AG04450 (cell line): ENCODE measurements at regions not wholly inside any gene's neighbourhood (a gene's known extent, or its start where the extent isn't known, plus 50 kb on each side); places are given as distances from the start of the nearest gene placed in this dataset.

ENCODE experiments used
- CTCF ChIA-PET: fragments of 300-600, 350-600 bp; formaldehyde crosslinking; extraction: SDS; loops from one replicate; lab custom pipeline; 2022; ENCODE audit warnings: antibody characterized with exemption, inconsistent platforms; lab: Charles Lee
- POLR2A ChIA-PET: fragments of 350-600 bp; formaldehyde crosslinking; extraction: SDS; loops from one replicate; lab custom pipeline; 2021; ENCODE audit warnings: antibody characterized with exemption, inconsistent platforms; lab: Yijun Ruan, JAX
- DNase-seq: peaks from one replicate; pipeline ENCODE4 v3.0.0-alpha.2; 2011; ENCODE audit warnings: low read depth, low spot score
- H3K27ac ChIP-seq: one replicate; pipeline ENCODE4 v1.5.1; 2012; ENCODE audit warnings: low read depth, low read length, control low read depth
- H3K27me3 ChIP-seq: one replicate; pipeline ENCODE4 v1.6.0; 2012; ENCODE audit warnings: low read length; ENCODE audit not compliant: control insufficient read depth, insufficient read depth
- H3K4me3 ChIP-seq: 2 replicates; pipeline ENCODE4 v1.5.1; 2011; ENCODE audit warnings: mild to moderate bottlenecking, low read depth, low read length, control low read depth
- H3K9me3 ChIP-seq: 2 replicates; pipeline ENCODE4 v1.5.1; 2012; ENCODE audit warnings: low read length; ENCODE audit not compliant: control insufficient read depth, insufficient read depth
- TF ChIP-seq, protein P1 (sequence below): IDR thresholded peaks from 2 replicates; pipeline ENCODE4 v1.5.1; 2011; ENCODE audit warnings: low read depth, low read length, control low read depth, inconsistent platforms

DNA sequence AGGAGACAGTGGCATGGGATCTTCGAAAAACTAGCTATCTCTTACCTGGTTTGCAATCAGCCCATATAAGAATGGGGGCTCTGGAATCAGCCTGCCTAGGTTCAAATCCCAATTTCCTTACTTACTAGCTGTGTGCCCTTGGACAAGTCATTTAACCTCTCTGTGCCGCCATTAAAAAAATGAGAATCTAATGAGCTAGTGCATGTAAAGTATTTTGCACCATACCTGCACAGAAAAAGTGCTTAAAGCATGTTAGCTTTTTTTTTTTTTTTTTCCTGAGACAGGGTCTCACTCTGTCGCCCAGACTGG is 181.8 kb downstream of the SHQ1 start:
- ChIA-PET CTCF (interaction anchor here (0.6 to 2.0 kb wide), 14 partner anchors 9 to 791 kb away, joined by 3 to 11 read pairs (median 5); no protein-coding TSS in a partner anchor), POLR2A (no interaction called here)
- no peak overlapping the region for H3K27ac ChIP-seq
- H3K27me3 ChIP-seq, result peaks cover 9% of the 10 kb centered on the region
- TF ChIP-seq, protein P1, sequence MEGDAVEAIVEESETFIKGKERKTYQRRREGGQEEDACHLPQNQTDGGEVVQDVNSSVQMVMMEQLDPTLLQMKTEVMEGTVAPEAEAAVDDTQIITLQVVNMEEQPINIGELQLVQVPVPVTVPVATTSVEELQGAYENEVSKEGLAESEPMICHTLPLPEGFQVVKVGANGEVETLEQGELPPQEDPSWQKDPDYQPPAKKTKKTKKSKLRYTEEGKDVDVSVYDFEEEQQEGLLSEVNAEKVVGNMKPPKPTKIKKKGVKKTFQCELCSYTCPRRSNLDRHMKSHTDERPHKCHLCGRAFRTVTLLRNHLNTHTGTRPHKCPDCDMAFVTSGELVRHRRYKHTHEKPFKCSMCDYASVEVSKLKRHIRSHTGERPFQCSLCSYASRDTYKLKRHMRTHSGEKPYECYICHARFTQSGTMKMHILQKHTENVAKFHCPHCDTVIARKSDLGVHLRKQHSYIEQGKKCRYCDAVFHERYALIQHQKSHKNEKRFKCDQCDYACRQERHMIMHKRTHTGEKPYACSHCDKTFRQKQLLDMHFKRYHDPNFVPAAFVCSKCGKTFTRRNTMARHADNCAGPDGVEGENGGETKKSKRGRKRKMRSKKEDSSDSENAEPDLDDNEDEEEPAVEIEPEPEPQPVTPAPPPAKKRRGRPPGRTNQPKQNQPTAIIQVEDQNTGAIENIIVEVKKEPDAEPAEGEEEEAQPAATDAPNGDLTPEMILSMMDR, result no peak
- DNase-seq, result no peak
- no peak overlapping the region for H3K4me3 ChIP-seq
- no peaks in the 10 kb centered on the region for H3K9me3 ChIP-seq

- CTCF ChIA-PET, result interaction anchor here (0.7 to 2.0 kb wide), 15 partner anchors 9 to 790 kb away, joined by 3 to 11 read pairs (median 5); no protein-coding TSS in a partner anchor
Measured at GRCh38 chr3:72665701-72666446, 182.4 kb downstream of the SHQ1 start.

GRCh38 chr3:72665103-72665502 is 183.1 kb downstream of the SHQ1 start:
- ChIA-PET CTCF (interaction anchor here (0.9 to 2.0 kb wide), 10 partner anchors 10 to 790 kb away, joined by 3 to 11 read pairs (median 6); no protein-coding TSS in a partner anchor), POLR2A (no interaction called here)
- H3K27me3 ChIP-seq, result peaks cover 8% of the 10 kb centered on the region
- H3K4me3 ChIP-seq, result no peak overlapping the region
- no peaks in the 10 kb centered on the region for H3K9me3 ChIP-seq
- no peak overlapping the region for H3K27ac ChIP-seq
- TF ChIP-seq, protein P1, result no peak
- no peak for DNase-seq

More at GRCh38 chr3:72665701-72666446, 182.4 kb downstream of the SHQ1 start:
- no peaks in the 10 kb centered on the region for H3K9me3 ChIP-seq
- TF ChIP-seq, protein P1, result peak; percentile 45
- peaks cover 8% of the 10 kb centered on the region for H3K27me3 ChIP-seq
- POLR2A ChIA-PET, result no interaction called here
- DNase-seq, result no peak
- H3K4me3 ChIP-seq, result no peak overlapping the region
- H3K27ac ChIP-seq, result no peak overlapping the region

GRCh38 chr3:72664184-72664975 is 183.9 kb downstream of the SHQ1 start:
- POLR2A ChIA-PET, result no interaction called here
- H3K9me3 ChIP-seq, result no peaks in the 10 kb centered on the region
- no peak overlapping the region for H3K4me3 ChIP-seq
- DNase-seq, result no peak
- H3K27ac ChIP-seq, result no peak overlapping the region
- peaks cover 8% of the 10 kb centered on the region for H3K27me3 ChIP-seq
- TF ChIP-seq, protein P1, result no peak
- CTCF ChIA-PET, result no interaction called here

GRCh38 chr3:72663429-72663828 is 184.8 kb downstream of the SHQ1 start:
- no peak overlapping the region for H3K4me3 ChIP-seq
- ChIA-PET POLR2A (no interaction called here), CTCF (no interaction called here)
- peaks cover 8% of the 10 kb centered on the region for H3K27me3 ChIP-seq
- no peak overlapping the region for H3K27ac ChIP-seq
- no peaks in the 10 kb centered on the region for H3K9me3 ChIP-seq
- DNase-seq, result no peak
- TF ChIP-seq, protein P1, result no peak
